Activated T-cell treated with anti-CD3 and anti-CD28 coated beads, Interleukin-2, amount 50 U/mL, for 72 hours (primary cell): ENCODE measurements at regions not wholly inside any gene's neighbourhood (a gene's known extent, or its start where the extent isn't known, plus 50 kb on each side); places are given as distances from the start of the nearest gene placed in this dataset.
"Not testable (repeated sequence)": the region's sequence is repeated elsewhere in the genome, so short reads cannot be mapped to it uniquely, and the experiment has no call there.

ENCODE experiments used
- ATAC-seq, 2 donors: fragments of 150-1000 bp; cut with Tn5 transposase; replicated peaks in 1 of 2; 2 replicates each; pipeline ENCODE4 v1.10.0; 2021; ENCODE audit warnings: moderate library complexity in 2 of 2, mild to moderate bottlenecking in 1 of 2
- DNase-seq, 2 donors: peaks; one replicate each; pipeline ENCODE4 v3.0.0; 2021 to 2022; ENCODE audit warnings: mixed read lengths in 1 of 2
- H3K27ac Mint-ChIP-seq: one replicate; pipeline ENCODE4 v1.8.0; 2022; ENCODE audit warnings: mild to moderate bottlenecking, moderate library complexity, mixed read lengths
- H3K27me3 Mint-ChIP-seq: one replicate; pipeline ENCODE4 v1.8.0; 2022; ENCODE audit warnings: low read depth, mixed read lengths
- H3K36me3 Mint-ChIP-seq, 2 donors: one replicate each; pipeline ENCODE4 v1.8.0; 2022; ENCODE audit warnings: mixed read lengths in 2 of 2, mild to moderate bottlenecking in 1 of 2; ENCODE audit not compliant: insufficient read depth in 2 of 2
- H3K4me1 Mint-ChIP-seq: one replicate; pipeline ENCODE4 v1.8.0; 2022; ENCODE audit warnings: low read depth, mixed read lengths
- H3K4me3 Mint-ChIP-seq, 2 donors: one replicate each; pipeline ENCODE4 v1.8.0; 2022; ENCODE audit warnings: mild to moderate bottlenecking in 2 of 2, mixed read lengths in 2 of 2, moderate library complexity in 2 of 2
- H3K9me3 Mint-ChIP-seq, 2 donors: one replicate each; pipeline ENCODE4 v1.8.0; 2022; ENCODE audit warnings: mixed read lengths in 2 of 2

DNA sequence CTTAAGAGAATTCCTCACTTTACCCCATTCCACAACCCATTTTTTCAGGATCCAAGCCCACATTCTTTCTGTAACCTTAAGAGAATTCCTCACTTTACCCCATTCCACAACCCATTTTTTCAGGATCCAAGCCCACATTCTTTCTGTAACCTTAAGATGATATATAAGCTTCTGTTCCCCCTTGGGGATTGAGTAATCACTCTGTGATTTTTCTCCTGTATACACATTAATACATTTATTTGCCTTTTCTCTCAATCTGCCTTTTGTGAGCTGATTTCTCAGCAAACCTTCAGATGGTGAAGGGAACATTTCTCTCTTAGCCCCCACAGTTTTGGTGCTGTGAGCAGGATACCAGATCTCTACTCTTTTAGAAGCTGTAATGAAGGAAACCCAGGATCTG lies 494.1 kb downstream of the TMEM135 start:
- H3K9me3 Mint-ChIP-seq, H3K4me1 Mint-ChIP-seq, H3K36me3 Mint-ChIP-seq, ATAC-seq, H3K27ac Mint-ChIP-seq, H3K27me3 Mint-ChIP-seq, H3K4me3 Mint-ChIP-seq, DNase-seq: not testable (repeated sequence)

DNA sequence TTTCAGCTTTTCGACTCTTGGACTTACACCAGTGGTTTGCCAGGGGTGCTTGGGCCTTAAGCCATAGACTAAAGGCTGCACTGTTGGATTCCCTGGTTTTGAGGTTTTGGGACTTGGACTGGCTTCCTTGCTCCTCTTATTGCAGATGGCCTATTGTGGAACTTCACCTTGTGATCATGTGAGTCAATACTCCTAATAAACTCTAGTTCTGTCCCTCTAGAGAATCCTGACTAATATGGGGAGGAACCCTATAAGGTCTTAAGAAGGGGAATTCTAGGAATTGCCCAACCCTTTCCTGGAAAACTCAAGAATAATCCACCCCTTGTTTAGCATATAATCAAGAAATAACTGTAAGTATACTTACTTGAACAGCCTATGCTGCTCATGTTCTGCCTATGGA lies 491.8 kb downstream of the TMEM135 start:
- Mint-ChIP-seq H3K27me3 (no peaks in the 10 kb centered on the region), H3K9me3 (peaks cover 0 to 2% of the 10 kb centered on the region in 2 donors), H3K36me3 (no peaks in the 10 kb centered on the region), H3K27ac (no peak overlapping the region), H3K4me3 (no peak overlapping the region), H3K4me1 (no peaks in the 10 kb centered on the region)
- DNase-seq (no peak), ATAC-seq (no peak)

DNA sequence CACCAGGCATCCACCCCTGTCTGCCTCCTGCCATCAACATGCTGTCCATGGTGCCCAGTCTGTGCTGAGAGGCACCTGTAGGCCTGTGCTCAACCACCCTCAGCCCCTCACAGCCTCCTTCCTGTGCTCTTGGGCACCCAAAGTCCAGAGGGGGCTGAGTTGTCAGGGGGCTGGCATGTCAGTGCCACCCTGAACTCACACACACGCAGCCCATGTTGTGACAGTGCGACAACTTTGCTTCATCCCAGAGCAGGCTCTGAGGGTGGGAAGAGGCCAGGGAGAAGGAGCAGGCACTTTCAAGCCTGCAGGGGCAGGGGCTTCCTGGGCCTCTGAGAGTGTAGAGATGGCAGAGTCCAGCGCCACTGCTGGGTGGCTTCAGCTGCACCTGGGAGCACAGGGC lies 491.0 kb downstream of the TMEM135 start:
- DNase-seq (no peak), ATAC-seq (no peak)
- H3K9me3 Mint-ChIP-seq = peaks cover 0 to under 1% of the 10 kb centered on the region in 2 donors
- no peaks in the 10 kb centered on the region for H3K27me3 Mint-ChIP-seq
- no peaks in the 10 kb centered on the region for H3K36me3 Mint-ChIP-seq
- H3K4me1 Mint-ChIP-seq = no peaks in the 10 kb centered on the region
- no peak overlapping the region for H3K4me3 Mint-ChIP-seq
- no peak overlapping the region for H3K27ac Mint-ChIP-seq

DNA sequence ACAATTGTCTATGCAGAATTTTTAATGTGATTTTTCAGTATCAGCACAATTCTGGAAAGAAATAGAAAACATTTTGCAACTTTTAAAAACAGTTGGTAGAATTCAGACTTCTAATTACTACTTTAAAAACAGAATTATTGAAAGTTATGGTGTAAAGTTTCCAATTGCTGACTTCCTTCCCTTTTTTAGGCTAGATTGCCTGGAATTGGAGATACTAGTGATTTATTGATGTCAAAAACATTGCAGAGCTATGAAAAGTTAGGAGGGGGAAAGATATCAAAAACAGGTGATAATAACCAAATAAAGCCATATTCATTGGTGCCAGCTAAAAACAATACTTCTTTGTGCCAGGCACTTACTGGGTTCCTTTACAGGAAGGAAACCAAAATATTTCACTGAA lies 485.5 kb downstream of the TMEM135 start:
- ATAC-seq (no peak), DNase-seq (no peak)
- H3K27me3 Mint-ChIP-seq = no peaks in the 10 kb centered on the region
- no peaks in the 10 kb centered on the region for H3K9me3 Mint-ChIP-seq
- H3K4me3 Mint-ChIP-seq = no peak overlapping the region
- H3K27ac Mint-ChIP-seq = no peak overlapping the region
- no peaks in the 10 kb centered on the region for H3K36me3 Mint-ChIP-seq
- H3K4me1 Mint-ChIP-seq = no peaks in the 10 kb centered on the region

DNA sequence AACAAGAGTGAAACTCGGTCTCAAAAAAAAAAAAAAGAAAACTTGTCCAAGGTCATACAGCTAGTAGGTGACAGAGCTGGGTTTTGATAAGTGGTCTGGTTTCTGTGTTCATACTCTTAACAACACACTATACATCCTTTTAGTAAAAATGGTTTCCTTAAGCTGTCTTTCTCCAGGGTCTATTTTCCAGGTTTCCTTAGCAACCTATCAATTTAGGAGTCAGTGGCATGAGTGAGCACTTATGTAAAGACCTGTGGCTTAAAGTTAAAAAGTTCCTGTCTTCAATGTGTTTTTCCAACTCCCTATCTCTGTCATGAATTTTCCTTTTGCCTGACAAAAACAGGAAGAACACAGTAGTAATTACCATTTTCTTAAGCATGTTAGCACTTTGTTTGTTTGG lies 480.5 kb downstream of the TMEM135 start:
- no peaks in the 10 kb centered on the region for H3K4me1 Mint-ChIP-seq
- H3K27me3 Mint-ChIP-seq = no peaks in the 10 kb centered on the region
- DNase-seq = no peak
- no peaks in the 10 kb centered on the region for H3K36me3 Mint-ChIP-seq
- H3K27ac Mint-ChIP-seq = no peak overlapping the region
- H3K9me3 Mint-ChIP-seq = no peaks in the 10 kb centered on the region
- no peak for ATAC-seq
- H3K4me3 Mint-ChIP-seq = no peak overlapping the region

DNA sequence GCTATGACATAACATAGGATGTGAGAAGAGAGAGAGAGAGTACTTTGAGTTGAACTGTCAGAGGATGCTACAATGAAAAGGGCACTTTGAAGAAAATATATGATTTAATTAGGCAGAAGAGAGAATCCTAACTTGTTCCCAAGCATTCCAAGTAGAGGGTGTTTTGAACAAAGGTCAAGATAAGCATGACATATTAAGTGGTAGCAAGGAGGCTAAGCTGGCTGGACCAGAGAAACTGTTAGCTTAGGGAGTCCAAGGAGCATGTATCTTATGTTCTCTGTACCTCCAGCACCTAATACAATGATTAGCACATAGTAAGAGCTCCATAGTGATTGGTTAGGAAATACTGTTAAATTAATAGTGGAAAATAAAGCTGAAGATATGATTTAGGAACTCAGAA lies 479.6 kb downstream of the TMEM135 start:
- no peak for DNase-seq
- H3K9me3 Mint-ChIP-seq = no peaks in the 10 kb centered on the region
- H3K36me3 Mint-ChIP-seq = no peaks in the 10 kb centered on the region
- no peaks in the 10 kb centered on the region for H3K4me1 Mint-ChIP-seq
- ATAC-seq = no peak
- no peak overlapping the region for H3K4me3 Mint-ChIP-seq
- no peak overlapping the region for H3K27ac Mint-ChIP-seq
- no peaks in the 10 kb centered on the region for H3K27me3 Mint-ChIP-seq

DNA sequence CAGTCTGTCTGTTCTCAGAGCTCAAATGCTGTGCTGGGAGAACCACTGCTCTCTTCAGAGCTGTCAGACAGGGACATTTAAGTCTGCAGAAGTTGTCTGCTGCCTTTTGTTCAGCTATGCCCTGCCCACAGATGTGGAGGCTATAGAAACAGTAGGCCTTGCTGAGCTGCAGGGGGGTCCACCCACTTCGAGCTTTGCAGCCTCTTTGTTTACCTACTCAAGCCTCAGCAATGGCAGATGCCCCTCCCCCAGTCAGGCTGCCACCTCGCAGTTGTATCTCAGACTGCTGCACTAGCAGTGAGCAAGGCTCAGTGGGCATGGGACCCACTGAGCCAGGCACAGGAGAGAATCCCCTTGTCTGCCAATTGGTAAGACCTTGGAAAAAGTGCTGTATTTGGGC lies 470.0 kb downstream of the TMEM135 start:
- H3K4me1 Mint-ChIP-seq, H3K36me3 Mint-ChIP-seq, ATAC-seq, H3K4me3 Mint-ChIP-seq, DNase-seq, H3K27ac Mint-ChIP-seq, H3K27me3 Mint-ChIP-seq, H3K9me3 Mint-ChIP-seq: not testable (repeated sequence)

DNA sequence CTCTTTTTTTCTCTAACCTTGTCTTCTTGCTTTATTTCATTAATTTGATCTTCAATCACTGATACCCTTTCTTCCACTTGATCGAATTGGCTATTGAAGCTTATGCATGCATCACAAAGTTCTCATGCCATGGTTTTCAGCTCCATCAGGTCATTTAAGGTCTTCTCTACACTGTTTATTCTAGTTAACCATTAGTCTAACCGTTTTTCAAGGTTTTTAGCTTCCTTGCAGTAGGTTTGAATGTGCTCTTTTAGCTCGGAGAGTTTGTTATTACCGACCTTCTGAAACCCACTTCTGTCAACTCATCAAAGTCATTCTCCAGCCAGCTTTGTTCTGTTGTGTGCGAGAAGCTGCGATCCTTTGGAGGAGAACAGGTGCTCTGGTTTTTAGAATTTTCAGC lies 469.2 kb downstream of the TMEM135 start:
- H3K4me1 Mint-ChIP-seq, H3K27me3 Mint-ChIP-seq, H3K4me3 Mint-ChIP-seq, H3K27ac Mint-ChIP-seq, H3K36me3 Mint-ChIP-seq, H3K9me3 Mint-ChIP-seq, ATAC-seq, DNase-seq: not testable (repeated sequence)

DNA sequence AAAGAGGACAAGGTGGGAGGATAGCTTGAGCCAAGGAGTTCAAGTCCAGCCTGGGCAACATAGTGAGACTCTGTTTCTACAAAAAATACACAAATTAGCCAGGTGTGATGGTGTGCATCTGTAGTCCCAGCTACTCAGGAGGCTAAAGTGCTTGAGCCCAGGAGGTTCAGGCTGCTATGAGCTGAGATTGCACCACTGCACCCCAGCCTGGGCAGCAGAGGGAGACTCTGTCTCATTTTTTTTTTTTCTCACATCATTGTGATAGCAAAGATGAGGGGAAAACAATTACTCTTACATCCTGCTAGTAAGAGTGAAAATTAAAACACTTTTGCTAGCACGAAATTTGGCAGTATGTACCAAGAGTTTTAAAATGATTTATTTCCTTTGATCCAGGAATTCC lies 463.7 kb downstream of the TMEM135 start:
- H3K9me3 Mint-ChIP-seq = peaks cover 3 to 5% of the 10 kb centered on the region in 2 donors
- H3K36me3 Mint-ChIP-seq = no peaks in the 10 kb centered on the region
- H3K4me3 Mint-ChIP-seq = no peak overlapping the region
- no peaks in the 10 kb centered on the region for H3K27me3 Mint-ChIP-seq
- no peak overlapping the region for H3K27ac Mint-ChIP-seq
- ATAC-seq (no peak), DNase-seq (no peak)
- no peaks in the 10 kb centered on the region for H3K4me1 Mint-ChIP-seq

DNA sequence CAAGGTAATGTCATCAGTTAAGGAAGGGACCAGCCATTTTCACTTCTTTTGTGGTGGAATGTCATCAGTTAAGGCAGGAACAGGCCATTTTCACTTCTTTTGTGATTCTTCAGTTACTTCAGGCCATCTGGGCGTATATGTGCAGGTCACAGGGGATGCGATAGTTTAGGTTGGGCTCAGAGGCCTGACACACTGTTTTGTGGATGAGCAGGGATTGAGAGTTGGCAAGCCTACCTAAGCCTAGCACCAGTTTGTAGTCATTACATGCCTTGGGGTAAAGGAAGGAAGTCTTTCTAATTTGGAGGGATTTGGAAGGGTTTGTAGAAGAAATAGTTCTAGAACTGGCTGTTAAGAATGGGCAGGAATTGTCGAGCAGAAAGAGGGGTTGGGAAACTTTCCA lies 457.2 kb downstream of the TMEM135 start:
- H3K4me3 Mint-ChIP-seq, H3K36me3 Mint-ChIP-seq, H3K9me3 Mint-ChIP-seq, H3K4me1 Mint-ChIP-seq, H3K27me3 Mint-ChIP-seq, ATAC-seq, DNase-seq, H3K27ac Mint-ChIP-seq: not testable (repeated sequence)

DNA sequence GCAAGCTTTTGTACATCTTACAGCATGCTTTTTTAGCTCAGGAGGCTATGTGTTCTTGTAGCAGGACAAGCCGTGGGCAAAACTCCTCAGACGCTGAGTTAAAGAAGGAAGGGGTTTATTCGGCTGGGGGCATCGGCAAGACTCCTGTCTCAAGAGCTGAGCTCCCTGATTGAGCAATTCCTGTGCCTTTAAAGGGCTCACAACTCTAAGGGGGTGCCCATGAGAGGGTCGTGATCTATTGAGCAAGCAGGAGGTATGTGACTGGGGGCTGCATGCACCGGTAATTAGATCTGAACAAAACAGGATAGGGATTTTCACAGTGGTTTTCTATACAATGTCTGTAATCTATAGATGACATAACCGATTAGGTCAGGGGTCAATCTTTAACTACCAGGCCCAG lies 456.3 kb downstream of the TMEM135 start:
- H3K4me1 Mint-ChIP-seq, DNase-seq, H3K27me3 Mint-ChIP-seq, ATAC-seq, H3K4me3 Mint-ChIP-seq, H3K36me3 Mint-ChIP-seq, H3K27ac Mint-ChIP-seq, H3K9me3 Mint-ChIP-seq: not testable (repeated sequence)

DNA sequence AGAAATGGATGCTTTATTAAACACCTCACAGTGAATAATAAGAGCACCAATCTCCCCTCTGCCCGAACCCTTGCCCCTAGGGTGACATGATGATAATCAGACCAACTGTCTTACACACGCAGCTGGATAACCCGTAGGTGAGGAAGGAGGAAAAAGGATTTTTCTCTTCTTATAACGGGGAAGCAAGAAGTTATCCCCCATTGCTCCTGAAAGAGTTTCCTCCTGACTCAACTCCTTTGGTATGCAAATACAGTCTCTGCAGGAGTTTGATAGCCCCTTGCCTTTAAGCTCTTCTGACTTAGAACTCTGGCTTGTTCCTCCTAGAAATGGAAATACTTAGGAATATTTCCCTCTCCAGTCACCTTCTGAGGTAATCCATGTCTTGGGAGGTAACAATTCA lies 455.8 kb downstream of the TMEM135 start:
- H3K4me3 Mint-ChIP-seq = no peak overlapping the region
- H3K27me3 Mint-ChIP-seq = no peaks in the 10 kb centered on the region
- ATAC-seq = no peak

DNA sequence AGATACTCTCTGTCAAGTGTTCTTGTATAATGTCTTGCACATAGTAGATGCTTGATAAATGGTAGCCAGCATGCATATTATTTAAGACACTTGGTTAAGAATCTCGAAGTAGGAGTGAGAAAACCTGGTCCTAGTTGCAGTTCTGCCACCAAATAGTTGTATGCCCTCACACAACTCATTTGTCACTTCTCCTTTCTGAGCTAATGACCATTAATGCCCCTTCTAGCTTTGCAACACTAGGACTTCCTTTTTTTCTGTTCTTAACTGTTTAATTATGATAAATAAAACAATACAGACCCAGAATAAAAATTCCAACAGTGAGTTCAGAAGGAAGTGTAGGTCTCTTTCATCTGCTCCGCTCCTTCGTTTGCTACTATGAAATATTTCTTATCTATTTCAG lies 453.6 kb downstream of the TMEM135 start:
- Mint-ChIP-seq H3K27ac (no peak overlapping the region), H3K27me3 (peaks cover 2% of the 10 kb centered on the region), H3K4me1 (no peaks in the 10 kb centered on the region), H3K36me3 (no peaks in the 10 kb centered on the region), H3K4me3 (no peak overlapping the region), H3K9me3 (peaks cover 1 to 5% of the 10 kb centered on the region in 2 donors)
- no peak for DNase-seq
- ATAC-seq = no peak

More for the DNA sequence above, 455.8 kb downstream of the TMEM135 start:
- Mint-ChIP-seq H3K36me3 (no peaks in the 10 kb centered on the region), H3K27ac (no peak overlapping the region), H3K9me3 (peaks cover 1 to 5% of the 10 kb centered on the region in 2 donors), H3K4me1 (no peaks in the 10 kb centered on the region)
- no peak for DNase-seq

DNA sequence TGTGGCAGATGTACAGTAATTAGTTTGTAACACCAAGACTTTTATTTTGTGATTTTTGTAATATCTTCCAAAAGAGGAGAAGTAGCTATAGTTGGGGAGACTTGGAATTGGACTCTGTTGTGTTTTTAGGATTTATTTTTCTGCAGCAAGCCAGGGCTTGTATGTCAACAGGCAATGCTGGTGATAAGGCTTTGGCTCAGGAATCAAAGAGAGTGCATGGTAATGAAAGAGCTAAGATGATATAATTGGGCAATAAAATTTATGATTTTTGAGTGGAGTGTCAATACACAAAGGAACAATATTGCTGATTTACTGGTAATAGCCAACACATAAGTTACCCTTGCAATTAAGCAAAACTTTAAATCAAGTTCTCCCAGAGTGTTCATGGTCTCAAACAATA lies 452.9 kb downstream of the TMEM135 start:
- DNase-seq = no peak
- no peak overlapping the region for H3K27ac Mint-ChIP-seq
- no peak for ATAC-seq
- H3K9me3 Mint-ChIP-seq = peaks cover 1 to 2% of the 10 kb centered on the region in 2 donors
- no peak overlapping the region for H3K4me3 Mint-ChIP-seq
- no peaks in the 10 kb centered on the region for H3K4me1 Mint-ChIP-seq
- H3K27me3 Mint-ChIP-seq = peaks cover 6% of the 10 kb centered on the region
- no peaks in the 10 kb centered on the region for H3K36me3 Mint-ChIP-seq

DNA sequence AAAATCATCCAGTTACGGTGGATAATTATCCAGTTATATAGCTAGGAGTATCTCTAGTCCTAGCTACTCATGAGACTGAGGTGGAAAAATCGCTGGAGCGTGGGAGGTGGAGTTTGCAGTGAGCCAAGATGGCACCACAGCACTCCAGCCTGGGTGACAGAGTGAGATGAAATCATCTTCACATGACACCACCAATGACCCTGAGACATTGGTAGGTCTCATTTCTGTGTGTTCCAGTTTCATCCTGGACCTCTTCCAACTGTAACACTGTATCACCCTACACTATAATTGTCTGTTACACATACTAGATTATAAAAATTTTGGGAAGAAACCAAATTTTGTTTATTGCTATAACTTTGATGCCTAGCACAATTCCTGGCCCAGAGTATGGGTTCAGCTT lies 446.8 kb downstream of the TMEM135 start:
- ATAC-seq (no peak), DNase-seq (no peak)
- H3K36me3 Mint-ChIP-seq = no peaks in the 10 kb centered on the region
- no peaks in the 10 kb centered on the region for H3K4me1 Mint-ChIP-seq
- H3K9me3 Mint-ChIP-seq = no peaks in the 10 kb centered on the region
- peaks cover 6% of the 10 kb centered on the region for H3K27me3 Mint-ChIP-seq
- no peak overlapping the region for H3K27ac Mint-ChIP-seq
- no peak overlapping the region for H3K4me3 Mint-ChIP-seq
